ENCODE measurements at regions not wholly inside any gene's neighbourhood (a gene's known extent, or its start where the extent isn't known, plus 50 kb on each side); places are given as distances from the start of the nearest gene placed in this dataset.

DNA sequence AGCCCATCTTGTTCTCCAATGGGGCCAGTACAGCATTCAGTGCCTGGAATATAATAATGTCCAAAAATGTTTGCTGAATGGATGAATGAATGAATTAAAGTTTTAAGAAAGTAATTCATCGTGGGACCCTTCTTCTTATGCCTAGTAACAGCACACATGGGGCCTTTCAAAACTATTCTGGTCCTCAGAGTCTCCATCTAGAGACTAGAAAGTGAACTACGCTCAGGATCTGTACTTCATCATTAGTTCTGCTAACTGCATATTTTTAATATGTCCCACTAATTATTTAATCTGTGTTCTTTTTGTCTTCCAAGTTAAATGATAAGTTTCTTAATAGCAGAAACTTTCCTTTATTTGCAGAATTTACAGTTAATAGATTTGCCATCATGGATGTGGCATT lies 172.5 kb downstream of the SMAD2 start:
- no peak overlapping the region for H3K27ac ChIP-seq (ENCODE audit: low read depth in 1 of 2, low read length in 2 of 2)
- TF ChIP-seq, protein P1, sequence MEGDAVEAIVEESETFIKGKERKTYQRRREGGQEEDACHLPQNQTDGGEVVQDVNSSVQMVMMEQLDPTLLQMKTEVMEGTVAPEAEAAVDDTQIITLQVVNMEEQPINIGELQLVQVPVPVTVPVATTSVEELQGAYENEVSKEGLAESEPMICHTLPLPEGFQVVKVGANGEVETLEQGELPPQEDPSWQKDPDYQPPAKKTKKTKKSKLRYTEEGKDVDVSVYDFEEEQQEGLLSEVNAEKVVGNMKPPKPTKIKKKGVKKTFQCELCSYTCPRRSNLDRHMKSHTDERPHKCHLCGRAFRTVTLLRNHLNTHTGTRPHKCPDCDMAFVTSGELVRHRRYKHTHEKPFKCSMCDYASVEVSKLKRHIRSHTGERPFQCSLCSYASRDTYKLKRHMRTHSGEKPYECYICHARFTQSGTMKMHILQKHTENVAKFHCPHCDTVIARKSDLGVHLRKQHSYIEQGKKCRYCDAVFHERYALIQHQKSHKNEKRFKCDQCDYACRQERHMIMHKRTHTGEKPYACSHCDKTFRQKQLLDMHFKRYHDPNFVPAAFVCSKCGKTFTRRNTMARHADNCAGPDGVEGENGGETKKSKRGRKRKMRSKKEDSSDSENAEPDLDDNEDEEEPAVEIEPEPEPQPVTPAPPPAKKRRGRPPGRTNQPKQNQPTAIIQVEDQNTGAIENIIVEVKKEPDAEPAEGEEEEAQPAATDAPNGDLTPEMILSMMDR (IDR thresholded peaks at IDR 0.05): peak; percentile 17
- peaks cover 0 to 10% of the 10 kb centered on the region in 2 experiments for H3K9me3 ChIP-seq (ENCODE audit: control insufficient read depth in 1 of 2, insufficient read depth in 1 of 2, low read length in 2 of 2)
- Mint-ChIP-seq H3K27ac (no peak overlapping the region), H3K4me1 (ENCODE audit: low read depth) (no peaks in the 10 kb centered on the region), H3K36me3 (ENCODE audit: low read depth) (no peaks in the 10 kb centered on the region), H3K9me3 (no peaks in the 10 kb centered on the region), H3K27me3 (peaks cover 52% of the 10 kb centered on the region), H3K4me3 (no peak overlapping the region)
- peaks cover 6 to 14% of the 10 kb centered on the region in 2 experiments for H3K27me3 ChIP-seq (ENCODE audit: control insufficient read depth in 1 of 2, insufficient read depth in 2 of 2, low read length in 2 of 2)
- DNase-seq: no peak
- intact Hi-C loops (cut with DNase I, micrococcal nuclease): loop anchor here in 1 of 2 experiments (10.0 kb wide), 1 partner anchor 57 kb away; no protein-coding TSS in a partner anchor
- no peak overlapping the region for H3K4me3 ChIP-seq (ENCODE audit: low read length)
- ChIA-PET CTCF (no interaction called here), POLR2A (no interaction called here)
- no peak for ATAC-seq (ENCODE audit: poor library complexity)
- H3K4me1 ChIP-seq (ENCODE audit: insufficient read depth, low read length): peaks cover 6% of the 10 kb centered on the region
- H3K36me3 ChIP-seq (ENCODE audit: insufficient read depth, low read length): no peaks in the 10 kb centered on the region

DNA sequence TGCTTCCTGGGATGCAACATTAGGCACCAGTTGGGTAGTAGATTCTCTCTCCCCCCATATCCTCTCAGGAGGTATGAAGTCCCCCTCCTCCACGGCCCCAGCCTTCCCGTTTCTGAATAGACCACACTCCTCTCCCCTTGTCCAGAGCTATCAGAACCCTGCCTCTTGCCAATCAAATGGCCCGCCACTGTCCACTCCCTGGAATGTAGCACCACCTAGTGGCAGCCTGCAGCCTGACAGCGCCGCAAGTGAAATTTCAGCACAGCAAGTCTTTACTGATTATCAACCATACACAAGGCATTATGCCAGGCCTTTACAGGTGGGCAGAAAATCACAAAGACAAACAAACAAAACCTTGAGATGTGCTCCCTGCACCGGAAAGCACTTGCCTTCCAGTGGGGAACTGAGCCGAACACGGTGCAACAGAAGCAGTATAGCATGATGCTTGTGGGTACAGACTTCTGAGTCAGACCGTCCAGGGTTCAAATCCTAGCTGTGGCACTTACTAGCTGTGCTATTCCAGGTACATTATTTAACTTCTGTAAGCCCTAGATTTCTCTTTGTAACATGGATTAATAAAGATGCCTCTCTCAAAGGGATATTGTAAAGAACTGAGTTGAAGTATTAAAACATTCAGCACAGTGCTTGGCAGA lies 174.0 kb downstream of the SMAD2 start:
- TF ChIP-seq, protein P1 (IDR thresholded peaks at IDR 0.05): peak; percentile 72
- Mint-ChIP-seq H3K9me3 (no peaks in the 10 kb centered on the region), H3K27ac (no peak overlapping the region), H3K27me3 (peaks cover 52% of the 10 kb centered on the region), H3K4me1 (ENCODE audit: low read depth) (no peaks in the 10 kb centered on the region), H3K36me3 (ENCODE audit: low read depth) (no peaks in the 10 kb centered on the region), H3K4me3 (no peak overlapping the region)
- Histone ChIP-seq H3K4me3 (ENCODE audit: low read length) (no peak overlapping the region), H3K27ac (ENCODE audit: low read depth in 1 of 2, low read length in 2 of 2) (no peak overlapping the region), H3K27me3 (ENCODE audit: control insufficient read depth in 1 of 2, insufficient read depth in 2 of 2, low read length in 2 of 2) (peaks cover 6 to 14% of the 10 kb centered on the region in 2 experiments), H3K4me1 (ENCODE audit: insufficient read depth, low read length) (peaks cover 6% of the 10 kb centered on the region), H3K36me3 (ENCODE audit: insufficient read depth, low read length) (no peaks in the 10 kb centered on the region), H3K9me3 (ENCODE audit: control insufficient read depth in 1 of 2, insufficient read depth in 1 of 2, low read length in 2 of 2) (peaks cover 0 to 10% of the 10 kb centered on the region in 2 experiments)
- POLR2A ChIA-PET: no interaction called here
- intact Hi-C loops (cut with DNase I, micrococcal nuclease): loop anchor here in 1 of 2 experiments (10.0 kb wide), 1 partner anchor 58 kb away; no protein-coding TSS in a partner anchor
- DNase-seq (peak in 13 of 14 experiments; percentile 15 to 64 (median 31)), ATAC-seq (ENCODE audit: poor library complexity) (no peak)
- CTCF ChIA-PET: interaction anchor here (1.4 kb wide), 1 partner anchor 14 kb away, joined by 3 read pairs; no protein-coding TSS in a partner anchor

DNA sequence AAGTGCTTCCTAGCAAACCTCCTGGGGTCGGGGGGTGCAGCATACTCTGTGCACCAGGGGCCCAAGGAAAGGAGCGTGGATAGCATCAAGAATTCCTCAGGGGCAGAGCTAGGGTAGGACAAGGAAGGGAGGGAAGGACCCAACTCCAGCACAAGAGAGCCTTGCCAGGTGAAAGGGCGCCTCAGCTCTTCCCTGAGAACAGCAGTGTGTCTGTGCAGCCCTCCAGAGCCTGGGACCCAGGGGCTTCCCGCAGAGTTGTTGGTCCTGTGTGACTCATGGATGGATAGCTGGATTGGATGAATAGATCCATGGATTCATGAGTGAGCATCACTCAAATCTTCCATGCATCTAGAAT lies 175.4 kb downstream of the SMAD2 start:
- ATAC-seq (ENCODE audit: poor library complexity): no peak
- POLR2A ChIA-PET: no interaction called here
- DNase-seq: no peak
- Mint-ChIP-seq H3K36me3 (ENCODE audit: low read depth) (no peaks in the 10 kb centered on the region), H3K27me3 (peaks cover 45% of the 10 kb centered on the region), H3K4me1 (ENCODE audit: low read depth) (no peaks in the 10 kb centered on the region), H3K4me3 (no peak overlapping the region), H3K27ac (no peak overlapping the region), H3K9me3 (no peaks in the 10 kb centered on the region)
- intact Hi-C loops (cut with DNase I, micrococcal nuclease): loop anchor here in 1 of 2 experiments (10.0 kb wide), 1 partner anchor 60 kb away; no protein-coding TSS in a partner anchor
- Histone ChIP-seq H3K4me1 (ENCODE audit: insufficient read depth, low read length) (peaks cover 6% of the 10 kb centered on the region), H3K9me3 (ENCODE audit: control insufficient read depth in 1 of 2, insufficient read depth in 1 of 2, low read length in 2 of 2) (peaks cover 0 to 10% of the 10 kb centered on the region in 2 experiments), H3K36me3 (ENCODE audit: insufficient read depth, low read length) (no peaks in the 10 kb centered on the region), H3K27ac (ENCODE audit: low read depth in 1 of 2, low read length in 2 of 2) (no peak overlapping the region), H3K4me3 (ENCODE audit: low read length) (no peak overlapping the region), H3K27me3 (ENCODE audit: control insufficient read depth in 1 of 2, insufficient read depth in 2 of 2, low read length in 2 of 2) (peaks cover 4 to 11% of the 10 kb centered on the region in 2 experiments)
- CTCF ChIA-PET: interaction anchor here (1.4 kb wide), 1 partner anchor 16 kb away, joined by 3 read pairs; no protein-coding TSS in a partner anchor
- TF ChIP-seq, protein P1 (IDR thresholded peaks at IDR 0.05): no peak
